GM23338 (cell line): ENCODE measurements at regions not wholly inside any gene's neighbourhood (a gene's known extent, or its start where the extent isn't known, plus 50 kb on each side); places are given as distances from the start of the nearest gene placed in this dataset.

Source experiments
- ATAC-seq: fragments of 200-7000 bp; cut with Tn5 transposase; 3 replicates; pipeline ENCODE4 v1.9.1; 2020
- DNase-seq: peaks from one replicate; pipeline ENCODE4 v3.0.0-alpha.2; 2015; ENCODE audit warnings: low spot score
- H2AFZ ChIP-seq: fragments of 200-600 bp; sonication (generic); 2 replicates; pipeline ENCODE4 v1.8.0; 2016; ENCODE audit warnings: antibody characterized with exemption, mild to moderate bottlenecking, moderate library complexity
- H3F3A ChIP-seq: fragments of 200-600 bp; sonication (generic); replicated peaks from 2 replicates; pipeline ENCODE4 v1.8.0; 2017; ENCODE audit warnings: antibody characterized with exemption, mixed run types, low read depth
- H3K27ac ChIP-seq: fragments of 200-600 bp; sonication (generic); 2 replicates; pipeline ENCODE4 v1.6.1; 2016; ENCODE audit warnings: low read depth
- H3K27me3 ChIP-seq: fragments of 200-600 bp; sonication (generic); 2 replicates; pipeline ENCODE4 v1.8.0; 2016; ENCODE audit warnings: mild to moderate bottlenecking, mixed run types, moderate library complexity; ENCODE audit not compliant: insufficient read depth
- H3K36me3 ChIP-seq: fragments of 200-600 bp; sonication (generic); 2 replicates; pipeline ENCODE4 v1.8.0; 2016; ENCODE audit warnings: mild to moderate bottlenecking; ENCODE audit not compliant: insufficient read depth
- H3K4me1 ChIP-seq: fragments of 200-600 bp; sonication (generic); 2 replicates; pipeline ENCODE4 v1.8.0; 2016; ENCODE audit warnings: mild to moderate bottlenecking, moderate library complexity; ENCODE audit not compliant: insufficient read depth
- H3K4me2 ChIP-seq: fragments of 200-600 bp; sonication (generic); 2 replicates; pipeline ENCODE4 v1.7.1; 2017; ENCODE audit warnings: mixed run types
- H3K4me3 ChIP-seq: fragments of 200-600 bp; sonication (generic); 2 replicates; pipeline ENCODE4 v1.6.1; 2016; ENCODE audit warnings: mixed run types
- H3K79me2 ChIP-seq: fragments of 200-600 bp; sonication (generic); replicated peaks from 2 replicates; pipeline ENCODE4 v1.8.0; 2017; ENCODE audit warnings: mild to moderate bottlenecking; ENCODE audit not compliant: insufficient read depth
- H3K9me2 ChIP-seq: fragments of 200-600 bp; sonication (generic); 2 replicates; pipeline ENCODE4 v1.8.0; 2017; ENCODE audit not compliant: insufficient read depth
- H4K20me1 ChIP-seq: fragments of 200-600 bp; sonication (generic); replicated peaks from 2 replicates; pipeline ENCODE4 v1.8.0; 2017; ENCODE audit warnings: mild to moderate bottlenecking; ENCODE audit not compliant: insufficient read depth
- H3K27ac Mint-ChIP-seq: 2 replicates; pipeline ENCODE4 v1.8.0; 2020; ENCODE audit warnings: inconsistent platforms, mild to moderate bottlenecking, moderate library complexity, mixed read lengths
- H3K27me3 Mint-ChIP-seq: 3 replicates; pipeline ENCODE4 v1.8.0; 2022; ENCODE audit warnings: low read depth, mild to moderate bottlenecking, moderate library complexity, mixed read lengths, inconsistent platforms; ENCODE audit not compliant: insufficient read depth, poor library complexity
- H3K36me3 Mint-ChIP-seq: 3 replicates; pipeline ENCODE4 v1.8.0; 2021; ENCODE audit warnings: low read depth, mild to moderate bottlenecking, inconsistent platforms, moderate library complexity, mixed read lengths
- H3K4me1 Mint-ChIP-seq: 3 replicates; pipeline ENCODE4 v1.8.0; 2020; ENCODE audit warnings: mild to moderate bottlenecking, inconsistent platforms, mixed read lengths
- H3K4me3 Mint-ChIP-seq: 3 replicates; pipeline ENCODE4 v1.8.0; 2021; ENCODE audit warnings: moderate library complexity, mild to moderate bottlenecking, inconsistent platforms, mixed read lengths
- H3K9me3 Mint-ChIP-seq: 3 replicates; pipeline ENCODE4 v1.8.0; 2020; ENCODE audit warnings: moderate library complexity, mild to moderate bottlenecking, inconsistent platforms, mixed read lengths
- CREB1 ChIP-seq: fragments of 250-450 bp; sonication (Bioruptor Pico); IDR thresholded peaks from 2 replicates; pipeline ENCODE4 v1.5.0; 2020; ENCODE audit warnings: low read depth, mild to moderate bottlenecking, moderate library complexity
- CTCF ChIP-seq, 2 experiments: fragments of 200-600 bp in 1 of 2; sonication (generic) in 1 of 2; conservative IDR thresholded peaks; 2 replicates each; pipeline versions ENCODE4 v1.5.1 to v1.6.1; 2016 to 2017; ENCODE audit warnings: antibody characterized with exemption in 2 of 2, low read depth in 2 of 2, mild to moderate bottlenecking in 2 of 2, moderate library complexity in 1 of 2
- EZH2 ChIP-seq: fragments of 200-600 bp; sonication (generic); IDR thresholded peaks from one replicate; pipeline ENCODE4 v1.8.0; 2017; ENCODE audit warnings: antibody characterized with exemption, mild to moderate bottlenecking, low read depth; ENCODE audit not compliant: unreplicated experiment
- EZH2phosphoT487 ChIP-seq: fragments of 200-600 bp; sonication (generic); IDR thresholded peaks from one replicate; pipeline ENCODE4 v1.8.1; 2018; ENCODE audit warnings: antibody characterized with exemption; ENCODE audit not compliant: unreplicated experiment
- NANOG ChIP-seq: IDR thresholded peaks from 2 replicates; pipeline ENCODE4 v1.6.1; 2016; ENCODE audit warnings: antibody characterized with exemption, borderline replicate concordance
- POLR2AphosphoS5 ChIP-seq: IDR thresholded peaks from 2 replicates; pipeline ENCODE4 v1.6.1; 2016; ENCODE audit warnings: antibody characterized with exemption, low read depth
- REST ChIP-seq: IDR thresholded peaks from one replicate; pipeline ENCODE4 v1.6.1; 2018; ENCODE audit warnings: antibody characterized with exemption; ENCODE audit not compliant: unreplicated experiment
- STAT1 ChIP-seq: IDR thresholded peaks from one replicate; pipeline ENCODE4 v1.6.1; 2016; ENCODE audit warnings: antibody characterized with exemption; ENCODE audit not compliant: unreplicated experiment
- ZNF114 ChIP-seq: fragments of 250-450 bp; sonication (Bioruptor Pico); IDR thresholded peaks from 2 replicates; pipeline ENCODE4 v1.5.0; 2020; ENCODE audit warnings: mild to moderate bottlenecking, moderate library complexity
- ZNF331 ChIP-seq: fragments of 250-450 bp; sonication (Bioruptor Pico); IDR thresholded peaks from 2 replicates; pipeline ENCODE4 v1.5.0; 2020; ENCODE audit warnings: low read depth, mild to moderate bottlenecking, moderate library complexity
- TF ChIP-seq, protein P1 (sequence below): fragments of 250-450 bp; sonication (Bioruptor Pico); IDR thresholded peaks from 2 replicates; pipeline ENCODE4 v1.5.0; 2020; ENCODE audit warnings: mild to moderate bottlenecking, moderate library complexity

GRCh38 chr6:8794420-8794819 is 359.1 kb upstream of the SLC35B3 start (continued):
- no peak for TF ChIP-seq REST

- Histone ChIP-seq H3K4me3 (no peak overlapping the region), H3K4me1 (no peaks in the 10 kb centered on the region), H3K79me2 (no peaks in the 10 kb centered on the region), H2AFZ (peak overlapping the region; percentile 90; the same call in 1 of the 2 replicates), H3K27me3 (no peaks in the 10 kb centered on the region), H3K9me2 (no peaks in the 10 kb centered on the region), H3F3A (no peaks in the 10 kb centered on the region), H3K36me3 (no peaks in the 10 kb centered on the region), H4K20me1 (no peaks in the 10 kb centered on the region), H3K4me2 (no peak overlapping the region), H3K27ac (no peak overlapping the region)
- Mint-ChIP-seq H3K27me3 (no peaks in the 10 kb centered on the region), H3K4me3 (no peak overlapping the region), H3K9me3 (no peaks in the 10 kb centered on the region), H3K4me1 (no peaks in the 10 kb centered on the region), H3K27ac (no peak overlapping the region), H3K36me3 (no peaks in the 10 kb centered on the region)
- DNase-seq (no peak), ATAC-seq (no peak)
- TF ChIP-seq, protein P1, sequence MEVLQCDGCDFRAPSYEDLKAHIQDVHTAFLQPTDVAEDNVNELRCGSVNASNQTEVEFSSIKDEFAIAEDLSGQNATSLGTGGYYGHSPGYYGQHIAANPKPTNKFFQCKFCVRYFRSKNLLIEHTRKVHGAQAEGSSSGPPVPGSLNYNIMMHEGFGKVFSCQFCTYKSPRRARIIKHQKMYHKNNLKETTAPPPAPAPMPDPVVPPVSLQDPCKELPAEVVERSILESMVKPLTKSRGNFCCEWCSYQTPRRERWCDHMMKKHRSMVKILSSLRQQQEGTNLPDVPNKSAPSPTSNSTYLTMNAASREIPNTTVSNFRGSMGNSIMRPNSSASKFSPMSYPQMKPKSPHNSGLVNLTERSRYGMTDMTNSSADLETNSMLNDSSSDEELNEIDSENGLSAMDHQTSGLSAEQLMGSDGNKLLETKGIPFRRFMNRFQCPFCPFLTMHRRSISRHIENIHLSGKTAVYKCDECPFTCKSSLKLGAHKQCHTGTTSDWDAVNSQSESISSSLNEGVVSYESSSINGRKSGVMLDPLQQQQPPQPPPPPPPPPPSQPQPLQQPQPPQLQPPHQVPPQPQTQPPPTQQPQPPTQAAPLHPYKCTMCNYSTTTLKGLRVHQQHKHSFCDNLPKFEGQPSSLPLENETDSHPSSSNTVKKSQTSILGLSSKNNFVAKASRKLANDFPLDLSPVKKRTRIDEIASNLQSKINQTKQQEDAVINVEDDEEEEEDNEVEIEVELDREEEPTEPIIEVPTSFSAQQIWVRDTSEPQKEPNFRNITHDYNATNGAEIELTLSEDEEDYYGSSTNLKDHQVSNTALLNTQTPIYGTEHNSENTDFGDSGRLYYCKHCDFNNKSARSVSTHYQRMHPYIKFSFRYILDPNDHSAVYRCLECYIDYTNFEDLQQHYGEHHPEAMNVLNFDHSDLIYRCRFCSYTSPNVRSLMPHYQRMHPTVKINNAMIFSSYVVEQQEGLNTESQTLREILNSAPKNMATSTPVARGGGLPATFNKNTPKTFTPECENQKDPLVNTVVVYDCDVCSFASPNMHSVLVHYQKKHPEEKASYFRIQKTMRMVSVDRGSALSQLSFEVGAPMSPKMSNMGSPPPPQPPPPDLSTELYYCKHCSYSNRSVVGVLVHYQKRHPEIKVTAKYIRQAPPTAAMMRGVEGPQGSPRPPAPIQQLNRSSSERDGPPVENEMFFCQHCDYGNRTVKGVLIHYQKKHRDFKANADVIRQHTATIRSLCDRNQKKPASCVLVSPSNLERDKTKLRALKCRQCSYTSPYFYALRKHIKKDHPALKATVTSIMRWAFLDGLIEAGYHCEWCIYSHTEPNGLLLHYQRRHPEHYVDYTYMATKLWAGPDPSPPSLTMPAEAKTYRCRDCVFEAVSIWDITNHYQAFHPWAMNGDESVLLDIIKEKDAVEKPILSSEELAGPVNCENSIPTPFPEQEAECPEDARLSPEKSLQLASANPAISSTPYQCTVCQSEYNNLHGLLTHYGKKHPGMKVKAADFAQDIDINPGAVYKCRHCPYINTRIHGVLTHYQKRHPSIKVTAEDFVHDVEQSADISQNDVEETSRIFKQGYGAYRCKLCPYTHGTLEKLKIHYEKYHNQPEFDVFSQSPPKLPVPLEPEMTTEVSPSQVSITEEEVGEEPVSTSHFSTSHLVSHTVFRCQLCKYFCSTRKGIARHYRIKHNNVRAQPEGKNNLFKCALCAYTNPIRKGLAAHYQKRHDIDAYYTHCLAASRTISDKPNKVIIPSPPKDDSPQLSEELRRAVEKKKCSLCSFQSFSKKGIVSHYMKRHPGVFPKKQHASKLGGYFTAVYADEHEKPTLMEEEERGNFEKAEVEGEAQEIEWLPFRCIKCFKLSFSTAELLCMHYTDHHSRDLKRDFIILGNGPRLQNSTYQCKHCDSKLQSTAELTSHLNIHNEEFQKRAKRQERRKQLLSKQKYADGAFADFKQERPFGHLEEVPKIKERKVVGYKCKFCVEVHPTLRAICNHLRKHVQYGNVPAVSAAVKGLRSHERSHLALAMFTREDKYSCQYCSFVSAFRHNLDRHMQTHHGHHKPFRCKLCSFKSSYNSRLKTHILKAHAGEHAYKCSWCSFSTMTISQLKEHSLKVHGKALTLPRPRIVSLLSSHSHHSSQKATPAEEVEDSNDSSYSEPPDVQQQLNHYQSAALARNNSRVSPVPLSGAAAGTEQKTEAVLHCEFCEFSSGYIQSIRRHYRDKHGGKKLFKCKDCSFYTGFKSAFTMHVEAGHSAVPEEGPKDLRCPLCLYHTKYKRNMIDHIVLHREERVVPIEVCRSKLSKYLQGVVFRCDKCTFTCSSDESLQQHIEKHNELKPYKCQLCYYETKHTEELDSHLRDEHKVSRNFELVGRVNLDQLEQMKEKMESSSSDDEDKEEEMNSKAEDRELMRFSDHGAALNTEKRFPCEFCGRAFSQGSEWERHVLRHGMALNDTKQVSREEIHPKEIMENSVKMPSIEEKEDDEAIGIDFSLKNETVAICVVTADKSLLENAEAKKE (CRISPR knock-in tag): no peak
- TF ChIP-seq EZH2 (no peak), ZNF114 (CRISPR knock-in tag) (no peak), CTCF (conservative IDR thresholded peaks at IDR 0.05; ENCODE audit: low read depth in 2 of 2) (no peak), CREB1 (no peak), ZNF331 (CRISPR knock-in tag) (no peak), EZH2phosphoT487 (no peak), STAT1 (no peak), REST (no peak), NANOG (no peak), POLR2AphosphoS5 (no peak)
These were observed 354.5 kb upstream of the SLC35B3 start for GRCh38 chr6:8789878-8790277.
